Activated naive CD8-positive, alpha-beta T cell treated with anti-CD3 and anti-CD28 coated beads for 36 hours (primary cell): ENCODE measurements at regions not wholly inside any gene's neighbourhood (a gene's known extent, or its start where the extent isn't known, plus 50 kb on each side); places are given as distances from the start of the nearest gene placed in this dataset.

Experiments
- DNase-seq: peaks from one replicate; pipeline ENCODE4 v3.0.0; 2021
- H3K27ac Mint-ChIP-seq: one replicate; pipeline ENCODE4 v1.8.0; 2022; ENCODE audit warnings: mild to moderate bottlenecking, moderate library complexity, mixed read lengths
- H3K27me3 Mint-ChIP-seq: one replicate; pipeline ENCODE4 v1.8.0; 2022; ENCODE audit warnings: mild to moderate bottlenecking, mixed read lengths
- H3K36me3 Mint-ChIP-seq: one replicate; pipeline ENCODE4 v1.8.0; 2021; ENCODE audit warnings: mild to moderate bottlenecking, mixed read lengths
- H3K4me1 Mint-ChIP-seq: one replicate; pipeline ENCODE4 v1.8.0; 2021; ENCODE audit warnings: mixed read lengths
- H3K4me3 Mint-ChIP-seq: one replicate; pipeline ENCODE4 v1.8.0; 2022; ENCODE audit warnings: mild to moderate bottlenecking, moderate library complexity, mixed read lengths
- H3K9me3 Mint-ChIP-seq: one replicate; pipeline ENCODE4 v1.8.0; 2022; ENCODE audit warnings: mixed read lengths

GRCh38 chr22:27466778-27467438 is 334.6 kb downstream of the MN1 start:
- H3K4me1 Mint-ChIP-seq = no peaks in the 10 kb centered on the region
- H3K27ac Mint-ChIP-seq = no peak overlapping the region
- no peak for DNase-seq
- H3K27me3 Mint-ChIP-seq = no peaks in the 10 kb centered on the region
- H3K4me3 Mint-ChIP-seq = no peak overlapping the region
- no peaks in the 10 kb centered on the region for H3K9me3 Mint-ChIP-seq
- H3K36me3 Mint-ChIP-seq = no peaks in the 10 kb centered on the region

GRCh38 chr22:27467711-27468110 is 333.8 kb downstream of the MN1 start:
- Mint-ChIP-seq H3K4me1 (no peaks in the 10 kb centered on the region), H3K27me3 (no peaks in the 10 kb centered on the region), H3K4me3 (no peak overlapping the region), H3K27ac (no peak overlapping the region), H3K36me3 (no peaks in the 10 kb centered on the region), H3K9me3 (no peaks in the 10 kb centered on the region)
- no peak for DNase-seq

- Mint-ChIP-seq H3K4me1 (no peaks in the 10 kb centered on the region), H3K27ac (no peak overlapping the region), H3K36me3 (no peaks in the 10 kb centered on the region), H3K27me3 (no peaks in the 10 kb centered on the region), H3K9me3 (no peaks in the 10 kb centered on the region), H3K4me3 (no peak overlapping the region)
- no peak for DNase-seq
Measured at GRCh38 chr22:27468712-27469111, 332.8 kb downstream of the MN1 start.

GRCh38 chr22:27470169-27470772 is 331.3 kb downstream of the MN1 start:
- Mint-ChIP-seq H3K36me3 (no peaks in the 10 kb centered on the region), H3K9me3 (no peaks in the 10 kb centered on the region), H3K4me1 (no peaks in the 10 kb centered on the region), H3K27me3 (no peaks in the 10 kb centered on the region), H3K4me3 (no peak overlapping the region), H3K27ac (no peak overlapping the region)
- DNase-seq = no peak

GRCh38 chr22:27472975-27473374 is 328.6 kb downstream of the MN1 start:
- Mint-ChIP-seq H3K9me3 (no peaks in the 10 kb centered on the region), H3K36me3 (no peaks in the 10 kb centered on the region), H3K27ac (no peak overlapping the region), H3K4me1 (no peaks in the 10 kb centered on the region), H3K4me3 (no peak overlapping the region), H3K27me3 (no peaks in the 10 kb centered on the region)
- DNase-seq = no peak

- Mint-ChIP-seq H3K4me3 (no peak overlapping the region), H3K27ac (no peak overlapping the region), H3K9me3 (no peaks in the 10 kb centered on the region), H3K4me1 (no peaks in the 10 kb centered on the region), H3K27me3 (no peaks in the 10 kb centered on the region), H3K36me3 (no peaks in the 10 kb centered on the region)
- no peak for DNase-seq
Measured at GRCh38 chr22:27473533-27473932, 328.0 kb downstream of the MN1 start.

GRCh38 chr22:27474112-27474571 is 327.4 kb downstream of the MN1 start:
- Mint-ChIP-seq H3K4me1 (no peaks in the 10 kb centered on the region), H3K36me3 (no peaks in the 10 kb centered on the region), H3K27ac (no peak overlapping the region), H3K4me3 (no peak overlapping the region), H3K27me3 (no peaks in the 10 kb centered on the region), H3K9me3 (no peaks in the 10 kb centered on the region)
- DNase-seq = no peak

- H3K27me3 Mint-ChIP-seq = no peaks in the 10 kb centered on the region
- no peaks in the 10 kb centered on the region for H3K36me3 Mint-ChIP-seq
- no peaks in the 10 kb centered on the region for H3K9me3 Mint-ChIP-seq
- DNase-seq = no peak
- no peak overlapping the region for H3K4me3 Mint-ChIP-seq
- no peak overlapping the region for H3K27ac Mint-ChIP-seq
- H3K4me1 Mint-ChIP-seq = no peaks in the 10 kb centered on the region
Measured at GRCh38 chr22:27474711-27475547, 326.6 kb downstream of the MN1 start.

- H3K4me1 Mint-ChIP-seq = no peaks in the 10 kb centered on the region
- no peak overlapping the region for H3K4me3 Mint-ChIP-seq
- no peak overlapping the region for H3K27ac Mint-ChIP-seq
- H3K36me3 Mint-ChIP-seq = no peaks in the 10 kb centered on the region
- no peaks in the 10 kb centered on the region for H3K27me3 Mint-ChIP-seq
- H3K9me3 Mint-ChIP-seq = no peaks in the 10 kb centered on the region
- no peak for DNase-seq
Measured at GRCh38 chr22:27475548-27475897, 326.0 kb downstream of the MN1 start.

GRCh38 chr22:27476318-27476717 is 325.2 kb downstream of the MN1 start:
- H3K27ac Mint-ChIP-seq = no peak overlapping the region
- no peaks in the 10 kb centered on the region for H3K36me3 Mint-ChIP-seq
- no peaks in the 10 kb centered on the region for H3K9me3 Mint-ChIP-seq
- no peaks in the 10 kb centered on the region for H3K27me3 Mint-ChIP-seq
- DNase-seq = no peak
- H3K4me3 Mint-ChIP-seq = no peak overlapping the region
- no peaks in the 10 kb centered on the region for H3K4me1 Mint-ChIP-seq

- Mint-ChIP-seq H3K36me3 (no peaks in the 10 kb centered on the region), H3K4me3 (no peak overlapping the region), H3K27me3 (no peaks in the 10 kb centered on the region), H3K9me3 (no peaks in the 10 kb centered on the region), H3K4me1 (no peaks in the 10 kb centered on the region), H3K27ac (no peak overlapping the region)
- no peak for DNase-seq
Measured at GRCh38 chr22:27476729-27477128, 324.8 kb downstream of the MN1 start.

- Mint-ChIP-seq H3K9me3 (no peaks in the 10 kb centered on the region), H3K27me3 (no peaks in the 10 kb centered on the region), H3K27ac (no peak overlapping the region), H3K36me3 (no peaks in the 10 kb centered on the region), H3K4me3 (no peak overlapping the region), H3K4me1 (no peaks in the 10 kb centered on the region)
- DNase-seq = no peak
Measured at GRCh38 chr22:27477171-27477570, 324.4 kb downstream of the MN1 start.

- Mint-ChIP-seq H3K4me1 (no peaks in the 10 kb centered on the region), H3K9me3 (no peaks in the 10 kb centered on the region), H3K27me3 (no peaks in the 10 kb centered on the region), H3K27ac (no peak overlapping the region), H3K36me3 (no peaks in the 10 kb centered on the region), H3K4me3 (no peak overlapping the region)
- no peak for DNase-seq
Measured at GRCh38 chr22:27480487-27480886, 321.1 kb downstream of the MN1 start.

GRCh38 chr22:27482402-27482801 is 319.2 kb downstream of the MN1 start:
- Mint-ChIP-seq H3K27ac (no peak overlapping the region), H3K4me3 (no peak overlapping the region), H3K9me3 (no peaks in the 10 kb centered on the region)

GRCh38 chr22:27483095-27483785 is 318.3 kb downstream of the MN1 start:
- DNase-seq = no peak
- H3K36me3 Mint-ChIP-seq = no peaks in the 10 kb centered on the region
- H3K4me3 Mint-ChIP-seq = no peak overlapping the region

More at GRCh38 chr22:27482402-27482801, 319.2 kb downstream of the MN1 start:
- Mint-ChIP-seq H3K36me3 (no peaks in the 10 kb centered on the region), H3K4me1 (no peaks in the 10 kb centered on the region), H3K27me3 (no peaks in the 10 kb centered on the region)
- no peak for DNase-seq

More at GRCh38 chr22:27483095-27483785, 318.3 kb downstream of the MN1 start:
- Mint-ChIP-seq H3K4me1 (no peaks in the 10 kb centered on the region), H3K9me3 (no peaks in the 10 kb centered on the region), H3K27ac (no peak overlapping the region), H3K27me3 (no peaks in the 10 kb centered on the region)
